Liver (tissue), 8 donors: ENCODE measurements at regions not wholly inside any gene's neighbourhood (a gene's known extent, or its start where the extent isn't known, plus 50 kb on each side); places are given as distances from the start of the nearest gene placed in this dataset.

Experiments used
- DNase-seq: peaks from one replicate; pipeline ENCODE4 v3.0.0-alpha.2; 2017; ENCODE audit warnings: low spot score
- H3K27ac ChIP-seq, 2 donors: one replicate each; pipeline ENCODE4 v1.7.0; 2013; ENCODE audit warnings: inconsistent platforms in 2 of 2, low read length in 2 of 2, control low read depth in 1 of 2, low read depth in 1 of 2, mild to moderate bottlenecking in 1 of 2
- H3K27me3 ChIP-seq, 4 donors: one replicate each; pipeline versions ENCODE4 v1.6.1 to v1.7.0; 2013; ENCODE audit warnings: low read length in 3 of 4, inconsistent platforms in 1 of 4, mild to moderate bottlenecking in 1 of 4, moderate library complexity in 1 of 4; ENCODE audit not compliant: control insufficient read depth in 4 of 4, insufficient read depth in 4 of 4
- H3K36me3 ChIP-seq, 4 donors: one replicate each; pipeline versions ENCODE4 v1.6.1 to v1.7.0; 2013; ENCODE audit warnings: low read length in 3 of 4, mild to moderate bottlenecking in 3 of 4, low read depth in 1 of 4, moderate library complexity in 1 of 4; ENCODE audit not compliant: control insufficient read depth in 4 of 4, insufficient read depth in 3 of 4
- H3K4me1 ChIP-seq, 4 donors: one replicate each; pipeline versions ENCODE4 v1.6.1 to v1.7.0; 2013; ENCODE audit warnings: low read length in 3 of 4, mild to moderate bottlenecking in 3 of 4, moderate library complexity in 1 of 4; ENCODE audit not compliant: control insufficient read depth in 4 of 4, insufficient read depth in 4 of 4
- H3K4me3 ChIP-seq, 3 donors: one replicate each; pipeline versions ENCODE4 v1.6.1 to v1.7.0; 2013; ENCODE audit warnings: low read length in 3 of 3, control low read depth in 1 of 3, low read depth in 1 of 3, mild to moderate bottlenecking in 1 of 3
- H3K9ac ChIP-seq, 2 donors: one replicate each; pipeline ENCODE4 v1.7.0; 2013; ENCODE audit warnings: low read length in 2 of 2, mild to moderate bottlenecking in 2 of 2, moderate library complexity in 2 of 2, control low read depth in 1 of 2, low read depth in 1 of 2
- H3K9me3 ChIP-seq, 4 donors: one replicate each; pipeline versions ENCODE4 v1.6.1 to v1.7.0; 2013; ENCODE audit warnings: low read length in 3 of 4; ENCODE audit not compliant: control insufficient read depth in 4 of 4
- ATF3 ChIP-seq: IDR thresholded peaks from 2 replicates; pipeline ENCODE4 v1.6.1; 2016; ENCODE audit warnings: antibody characterized with exemption
- CTCF ChIP-seq: fragments of 150-350 bp; IDR thresholded peaks from 2 replicates; pipeline ENCODE4 v1.5.1; 2017; ENCODE audit warnings: improper control_type of control experiment, low read depth, low read length; ENCODE audit not compliant: missing input control
- EGR1 ChIP-seq, 2 donors: IDR thresholded peaks; 2 replicates each; pipeline ENCODE4 v1.6.1; 2016 to 2018; ENCODE audit warnings: antibody characterized with exemption in 2 of 2, low read depth in 2 of 2
- FOXA1 ChIP-seq: IDR thresholded peaks from 2 replicates; pipeline ENCODE4 v1.6.1; 2016; ENCODE audit warnings: antibody characterized with exemption
- FOXA2 ChIP-seq: IDR thresholded peaks from 2 replicates; pipeline ENCODE4 v1.6.1; 2016; ENCODE audit warnings: antibody characterized with exemption
- GABPA ChIP-seq, 2 donors: IDR thresholded peaks in 1 of 2; conservative IDR thresholded peaks in 1 of 2; 2 replicates each; pipeline ENCODE4 v1.6.1; 2016; ENCODE audit warnings: antibody characterized with exemption in 2 of 2, mild to moderate bottlenecking in 1 of 2, moderate library complexity in 1 of 2
- HNF4A ChIP-seq, 2 donors: conservative IDR thresholded peaks; 2 replicates each; pipeline ENCODE4 v1.6.1; 2016; ENCODE audit warnings: antibody characterized with exemption in 2 of 2, mild to moderate bottlenecking in 2 of 2
- HNF4G ChIP-seq: IDR thresholded peaks from 2 replicates; pipeline ENCODE4 v1.6.1; 2016; ENCODE audit warnings: antibody characterized with exemption
- JUND ChIP-seq, 2 donors: IDR thresholded peaks; 2 replicates each; pipeline ENCODE4 v1.6.1; 2016; ENCODE audit warnings: antibody characterized with exemption in 2 of 2
- MAX ChIP-seq: IDR thresholded peaks from 2 replicates; pipeline ENCODE4 v1.6.1; 2016; ENCODE audit warnings: antibody characterized with exemption
- NR2F2 ChIP-seq: IDR thresholded peaks from 2 replicates; pipeline ENCODE4 v1.6.1; 2016; ENCODE audit warnings: antibody characterized with exemption
- RAD21 ChIP-seq, 2 donors: IDR thresholded peaks; 2 replicates each; pipeline ENCODE4 v1.6.1; 2016; ENCODE audit warnings: antibody characterized with exemption in 2 of 2, mild to moderate bottlenecking in 2 of 2
- REST ChIP-seq: IDR thresholded peaks from 2 replicates; pipeline ENCODE4 v1.6.1; 2016; ENCODE audit warnings: antibody characterized with exemption, mild to moderate bottlenecking
- RXRA ChIP-seq, 2 donors: IDR thresholded peaks; 2 replicates each; pipeline ENCODE4 v1.6.1; 2017 to 2018; ENCODE audit warnings: antibody characterized with exemption in 2 of 2, mild to moderate bottlenecking in 1 of 2
- SP1 ChIP-seq: IDR thresholded peaks from 2 replicates; pipeline ENCODE4 v1.6.1; 2018; ENCODE audit warnings: antibody characterized with exemption, mild to moderate bottlenecking
- TAF1 ChIP-seq: conservative IDR thresholded peaks from 2 replicates; pipeline ENCODE4 v1.6.1; 2016; ENCODE audit warnings: antibody characterized with exemption, mild to moderate bottlenecking
- YY1 ChIP-seq: IDR thresholded peaks from 2 replicates; pipeline ENCODE4 v1.6.1; 2016; ENCODE audit warnings: antibody characterized with exemption, mild to moderate bottlenecking
- ZBTB33 ChIP-seq: IDR thresholded peaks from 2 replicates; pipeline ENCODE4 v1.6.1; 2016; ENCODE audit warnings: antibody characterized with exemption
- WGBS: extraction: QIAGEN DNeasy Blood & Tissue Kit; methylation state at CpG from one replicate; pipeline ENCODE4 v1.1.7; 2013; 5-methylcytosine and 5-hydroxymethylcytosine counted together
- donor health status: healthy.
- donor health status: healthy.
- donor health status: healthy.
- donor health status: healthy.
- donor health status: healthy.

GRCh38 chr6:14932485-14933182 lies 313.2 kb upstream of the JARID2 start (continued):
- TF ChIP-seq FOXA2: no peak

- 91% methylated on average over 4 of the region's 4 CpGs for WGBS
- Histone ChIP-seq H3K27ac (no peak overlapping the region), H3K27me3 (no peaks in the 10 kb centered on the region), H3K9ac (no peak overlapping the region), H3K4me3 (no peak overlapping the region), H3K9me3 (no peaks in the 10 kb centered on the region), H3K36me3 (no peaks in the 10 kb centered on the region), H3K4me1 (no peaks in the 10 kb centered on the region)
- TF ChIP-seq JUND (IDR thresholded peaks at IDR 0.05): no peak
- no peak for TF ChIP-seq NR2F2
- no peak for TF ChIP-seq SP1
- no peak for TF ChIP-seq FOXA2
- no peak for TF ChIP-seq ZBTB33
- no peak for TF ChIP-seq HNF4G
- no peak for TF ChIP-seq TAF1
- no peak for TF ChIP-seq RAD21 (IDR thresholded peaks at IDR 0.05)
- no peak for TF ChIP-seq REST
- TF ChIP-seq MAX: no peak
- TF ChIP-seq HNF4A (conservative IDR thresholded peaks at IDR 0.05): no peak
- no peak for TF ChIP-seq GABPA (IDR thresholded peaks at IDR 0.05 in 1 of 2, conservative IDR thresholded peaks at IDR 0.05 in 1 of 2)
- no peak for TF ChIP-seq EGR1 (IDR thresholded peaks at IDR 0.05; ENCODE audit: low read depth in 2 of 2)
- TF ChIP-seq CTCF: no peak
- TF ChIP-seq FOXA1: no peak
- no peak for TF ChIP-seq YY1
- no peak for TF ChIP-seq RXRA (IDR thresholded peaks at IDR 0.05)
- no peak for TF ChIP-seq ATF3
- no peak for DNase-seq
Observed at GRCh38 chr6:14933183-14933544, 312.7 kb upstream of the JARID2 start.
